Endothelial cell of umbilical vein (primary cell): ENCODE measurements at regions not wholly inside any gene's neighbourhood (a gene's known extent, or its start where the extent isn't known, plus 50 kb on each side); places are given as distances from the start of the nearest gene placed in this dataset.

Source experiments
- BruUV-seq: library from RNA; stranded (reverse); fragments of 400-500 nt; replicated peaks from 2 replicates; lab custom pipeline; 2021; lab: Mats Ljungman, UMichigan
- CTCF ChIA-PET: fragments of 300-600, 350-600 bp; sonication (Branson Sonifier 250); formaldehyde crosslinking; loops from one replicate; lab custom pipeline; 2021; ENCODE audit warnings: antibody characterized with exemption, inconsistent platforms; lab: Charles Lee
- POLR2A ChIA-PET: fragments of 300-600, 350-600 bp; sonication (Branson Sonifier 250); formaldehyde crosslinking; loops from one replicate; lab custom pipeline; 2021; ENCODE audit warnings: antibody characterized with exemption, inconsistent platforms; lab: Charles Lee
- DNase-seq: peaks from one replicate; pipeline ENCODE4 v3.0.0-alpha.2; 2011; ENCODE audit warnings: low read depth, low spot score
- FAIRE-seq: peaks from 2 replicates; lab custom pipeline; 2011; peaks lifted over from hg19 to GRCh38; lab: Jason Lieb, UNC
- H2AFZ ChIP-seq: 2 replicates; pipeline ENCODE4 v1.6.0; 2012; ENCODE audit warnings: low read depth, low read length, control low read depth, inconsistent platforms
- H3K27ac ChIP-seq: 2 replicates; pipeline ENCODE4 v1.5.1; 2011; ENCODE audit warnings: low read depth, mild to moderate bottlenecking, control low read depth, low read length, moderate library complexity; ENCODE audit not compliant: insufficient read depth
- H3K27me3 ChIP-seq, 2 experiments: 2 replicates each; pipeline versions ENCODE4 v1.6.0 to v1.6.1; 2011; ENCODE audit warnings: low read length in 2 of 2, mixed read lengths in 1 of 2; ENCODE audit not compliant: control insufficient read depth in 2 of 2, insufficient read depth in 2 of 2
- H3K36me3 ChIP-seq, 2 experiments: 2 replicates in 1 of 2; 3 replicates in 1 of 2; pipeline ENCODE4 v1.5.1; 2011; ENCODE audit warnings: low read length in 2 of 2, mild to moderate bottlenecking in 1 of 2, moderate library complexity in 1 of 2; ENCODE audit not compliant: control insufficient read depth in 2 of 2, insufficient read depth in 2 of 2; ENCODE audit errors: extremely low read depth in 1 of 2
- H3K4me1 ChIP-seq: 3 replicates; pipeline ENCODE4 v1.5.1; 2011; ENCODE audit warnings: mild to moderate bottlenecking, low read length; ENCODE audit not compliant: control insufficient read depth, insufficient read depth; ENCODE audit errors: extremely low read depth
- H3K4me2 ChIP-seq: 2 replicates; pipeline ENCODE4 v1.6.1; 2011; ENCODE audit warnings: low read length, control low read depth, mixed read lengths; ENCODE audit not compliant: insufficient read depth
- H3K4me3 ChIP-seq, 3 experiments: fragments of 200-600 bp in 1 of 3; sonication (generic), shearing (Covaris generic) in 1 of 3; replicated peaks in 1 of 3; 2 replicates each; pipeline ENCODE4 v1.5.1; 2011 to 2016; ENCODE audit warnings: control low read depth in 3 of 3, low read length in 3 of 3, mild to moderate bottlenecking in 2 of 3, inconsistent platforms in 1 of 3, low read depth in 1 of 3, moderate library complexity in 1 of 3; ENCODE audit not compliant: insufficient read depth in 1 of 3
- H3K79me2 ChIP-seq: 2 replicates; pipeline ENCODE4 v1.6.0; 2012; ENCODE audit warnings: low read length, inconsistent platforms; ENCODE audit not compliant: control insufficient read depth, insufficient read depth
- H3K9ac ChIP-seq: replicated peaks from 2 replicates; pipeline ENCODE3; 2011; ENCODE audit warnings: low read length, control low read depth; ENCODE audit not compliant: insufficient read depth; ENCODE audit errors: extremely low read depth
- H3K9me1 ChIP-seq: replicated peaks from 3 replicates; pipeline ENCODE4 v1.6.0; 2011; ENCODE audit warnings: mild to moderate bottlenecking, low read length; ENCODE audit not compliant: control insufficient read depth, insufficient read depth; ENCODE audit errors: extremely low read depth
- H3K9me3 ChIP-seq: replicated peaks from 2 replicates; pipeline ENCODE4 v1.5.1; 2012; ENCODE audit warnings: low read length, inconsistent platforms; ENCODE audit not compliant: control insufficient read depth, insufficient read depth
- H4K20me1 ChIP-seq: replicated peaks from 2 replicates; pipeline ENCODE3; 2011; ENCODE audit warnings: mild to moderate bottlenecking, low read length; ENCODE audit not compliant: control insufficient read depth, insufficient read depth; ENCODE audit errors: extremely low read depth
- EZH2 ChIP-seq: IDR thresholded peaks from 2 replicates; pipeline ENCODE4 v1.6.1; 2012; ENCODE audit warnings: borderline replicate concordance, low read depth, mild to moderate bottlenecking, moderate library complexity, low read length, inconsistent platforms; ENCODE audit not compliant: severe bottlenecking
- FOS ChIP-seq: IDR thresholded peaks from 2 replicates; pipeline ENCODE4 v1.6.1; 2011; ENCODE audit warnings: mild to moderate bottlenecking, low read length, moderate library complexity, borderline replicate concordance; ENCODE audit not compliant: insufficient read depth
- GATA2 ChIP-seq: IDR thresholded peaks from 2 replicates; pipeline ENCODE4 v1.7.0; 2011; ENCODE audit warnings: low read depth, mild to moderate bottlenecking, moderate library complexity, mixed read lengths, low read length; ENCODE audit not compliant: insufficient read length, insufficient read depth
- JUN ChIP-seq: IDR thresholded peaks from 2 replicates; pipeline ENCODE4 v1.6.1; 2011; ENCODE audit warnings: borderline replicate concordance, low read depth; ENCODE audit not compliant: insufficient read length, insufficient read depth
- MYC ChIP-seq: IDR thresholded peaks from one replicate; pipeline ENCODE4 v1.6.1; 2011; ENCODE audit warnings: mild to moderate bottlenecking, low read depth, low read length
- POLR2A ChIP-seq: IDR thresholded peaks from 2 replicates; pipeline ENCODE4 v1.6.1; 2012; ENCODE audit warnings: low read depth, mild to moderate bottlenecking, control low read depth, low read length
- POLR2AphosphoS5 ChIP-seq: IDR thresholded peaks from 2 replicates; pipeline ENCODE4 v1.6.1; 2012; ENCODE audit warnings: low read depth, mild to moderate bottlenecking, control low read depth, low read length, moderate library complexity; ENCODE audit not compliant: insufficient read depth
- dilution Hi-C: fragments of 300-500 bp; cut with MboI; formaldehyde crosslinking; loops from one replicate; pipeline ENCODE4 v1.15.0; 2019; ENCODE audit warnings: low sequenced_read_pairs; ENCODE audit not compliant: extremely low pct_ligation_motif_present
- intact Hi-C: fragments of 100-400 bp; cut with micrococcal nuclease; formaldehyde crosslinking; loops from one replicate; pipeline ENCODE4 v1.10.0; 2022
- TF ChIP-seq, protein P1 (sequence below): IDR thresholded peaks from 2 replicates; pipeline ENCODE4 v1.6.1; 2011; ENCODE audit not compliant: insufficient read depth, insufficient read length
- TF ChIP-seq, protein P2 (sequence below), 2 donors: IDR thresholded peaks; 1 replicate in 1 of 2; 2 replicates in 1 of 2; pipeline ENCODE4 v1.5.1; 2011; ENCODE audit warnings: low read length in 2 of 2, mild to moderate bottlenecking in 2 of 2, moderate library complexity in 2 of 2, control low read depth in 1 of 2, inconsistent platforms in 1 of 2, low read depth in 1 of 2; ENCODE audit not compliant: insufficient read depth in 1 of 2; ENCODE audit errors: extremely low read depth in 1 of 2

DNA sequence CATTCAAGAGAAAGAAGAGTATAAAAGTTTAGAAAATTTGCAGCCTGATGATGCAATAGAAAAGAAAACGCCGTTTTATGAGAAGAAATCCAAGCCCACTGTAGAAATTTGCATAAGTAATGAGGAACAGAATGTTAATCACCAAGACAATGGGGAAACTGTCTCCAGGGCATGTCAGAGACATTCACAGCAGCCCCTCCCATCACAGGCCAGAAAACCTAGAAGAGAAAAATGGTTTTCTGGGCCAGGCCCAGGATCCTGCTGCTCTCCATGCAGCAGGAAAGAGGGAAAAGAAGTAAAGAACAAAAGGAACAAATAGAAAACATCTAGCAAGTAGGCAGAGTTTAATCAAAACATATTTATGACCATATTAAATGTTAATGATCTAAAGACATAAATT is 119.0 kb downstream of the ANKRD50 start:
- H3K4me2 ChIP-seq, result no peak overlapping the region
- no peaks in the 10 kb centered on the region for H3K9me1 ChIP-seq
- H3K9me3 ChIP-seq, result no peaks in the 10 kb centered on the region
- H4K20me1 ChIP-seq, result no peaks in the 10 kb centered on the region
- POLR2A ChIA-PET, result no interaction called here
- no peak overlapping the region for H3K4me3 ChIP-seq
- H2AFZ ChIP-seq, result no peak overlapping the region
- no peak for DNase-seq
- intact Hi-C loops, result no loop called here
- CTCF ChIA-PET, result no interaction called here
- no peak for TF ChIP-seq POLR2AphosphoS5
- no peak for TF ChIP-seq GATA2
- no peak for TF ChIP-seq EZH2
- no peak for TF ChIP-seq FOS
- TF ChIP-seq MYC, result no peak
- TF ChIP-seq, protein P1, sequence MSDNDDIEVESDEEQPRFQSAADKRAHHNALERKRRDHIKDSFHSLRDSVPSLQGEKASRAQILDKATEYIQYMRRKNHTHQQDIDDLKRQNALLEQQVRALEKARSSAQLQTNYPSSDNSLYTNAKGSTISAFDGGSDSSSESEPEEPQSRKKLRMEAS, result no peak
- TF ChIP-seq, protein P2, sequence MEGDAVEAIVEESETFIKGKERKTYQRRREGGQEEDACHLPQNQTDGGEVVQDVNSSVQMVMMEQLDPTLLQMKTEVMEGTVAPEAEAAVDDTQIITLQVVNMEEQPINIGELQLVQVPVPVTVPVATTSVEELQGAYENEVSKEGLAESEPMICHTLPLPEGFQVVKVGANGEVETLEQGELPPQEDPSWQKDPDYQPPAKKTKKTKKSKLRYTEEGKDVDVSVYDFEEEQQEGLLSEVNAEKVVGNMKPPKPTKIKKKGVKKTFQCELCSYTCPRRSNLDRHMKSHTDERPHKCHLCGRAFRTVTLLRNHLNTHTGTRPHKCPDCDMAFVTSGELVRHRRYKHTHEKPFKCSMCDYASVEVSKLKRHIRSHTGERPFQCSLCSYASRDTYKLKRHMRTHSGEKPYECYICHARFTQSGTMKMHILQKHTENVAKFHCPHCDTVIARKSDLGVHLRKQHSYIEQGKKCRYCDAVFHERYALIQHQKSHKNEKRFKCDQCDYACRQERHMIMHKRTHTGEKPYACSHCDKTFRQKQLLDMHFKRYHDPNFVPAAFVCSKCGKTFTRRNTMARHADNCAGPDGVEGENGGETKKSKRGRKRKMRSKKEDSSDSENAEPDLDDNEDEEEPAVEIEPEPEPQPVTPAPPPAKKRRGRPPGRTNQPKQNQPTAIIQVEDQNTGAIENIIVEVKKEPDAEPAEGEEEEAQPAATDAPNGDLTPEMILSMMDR (IDR thresholded peaks at IDR 0.05; ENCODE audit: extremely low read depth in 1 of 2, insufficient read depth in 1 of 2, low read depth in 1 of 2, low read length in 2 of 2), result no peak
- TF ChIP-seq JUN, result no peak
- TF ChIP-seq POLR2A, result no peak
- H3K27me3 ChIP-seq, result no peaks in the 10 kb centered on the region
- dilution Hi-C loops, result no loop called here
- no peak overlapping the region for H3K9ac ChIP-seq
- BruUV-seq, result no TSS peak
- no peaks in the 10 kb centered on the region for H3K4me1 ChIP-seq
- H3K36me3 ChIP-seq, result no peaks in the 10 kb centered on the region
- H3K27ac ChIP-seq, result no peak overlapping the region
- no peaks in the 10 kb centered on the region for H3K79me2 ChIP-seq
- FAIRE-seq, result no peak
